ENCODE measurements at regions not wholly inside any gene's neighbourhood (a gene's known extent, or its start where the extent isn't known, plus 50 kb on each side); places are given as distances from the start of the nearest gene placed in this dataset.

DNA sequence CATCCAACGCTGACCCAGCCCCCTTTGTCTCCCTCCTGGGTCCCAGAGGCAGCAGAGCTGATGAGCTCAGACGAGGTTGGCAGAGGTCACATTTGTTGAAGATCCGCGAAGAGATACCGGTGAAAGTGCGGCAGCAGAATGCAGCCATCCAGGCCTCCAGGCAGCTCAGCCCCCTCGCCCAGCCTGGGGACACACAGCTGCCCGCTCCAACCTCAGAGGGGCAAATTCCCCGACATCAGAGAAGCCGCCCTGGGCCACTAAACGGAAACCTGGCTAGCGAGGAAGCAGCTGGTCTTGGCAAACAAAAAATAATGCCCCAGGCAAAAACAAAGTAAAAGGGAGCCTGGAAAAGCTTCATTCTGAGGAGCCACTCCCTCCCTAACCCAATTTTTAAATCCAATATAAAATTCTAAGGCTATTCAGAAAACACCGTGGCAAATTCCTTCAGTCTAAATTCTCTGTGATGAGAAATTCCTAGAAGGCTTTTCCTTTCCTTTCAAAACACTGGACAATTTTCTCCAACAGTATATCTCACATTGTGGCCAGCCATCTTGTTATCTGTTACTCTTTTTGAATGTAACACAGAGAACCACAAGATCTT lies 262.4 kb downstream of the SS18 start:
- Histone ChIP-seq H3K9ac (ENCODE audit: low read depth, low read length) (no peak overlapping the region), H2AFZ (ENCODE audit: low read depth, low read length) (no peak overlapping the region), H3K9me3 (ENCODE audit: insufficient read depth, low read length, severe bottlenecking) (no peaks in the 10 kb centered on the region), H3K27ac (ENCODE audit: low read length) (no peak overlapping the region), H3K79me2 (ENCODE audit: insufficient read depth, low read length) (no peaks in the 10 kb centered on the region), H3K4me1 (ENCODE audit: insufficient read depth, low read length) (no peaks in the 10 kb centered on the region), H3K4me3 (ENCODE audit: low read depth in 1 of 2, low read length in 2 of 2) (no peak overlapping the region), H3K4me2 (ENCODE audit: insufficient read depth, low read length) (no peak overlapping the region), H4K20me1 (ENCODE audit: insufficient read depth, low read length) (no peaks in the 10 kb centered on the region), H3K27me3 (ENCODE audit: insufficient read depth, low read length, poor library complexity) (peaks cover 3% of the 10 kb centered on the region), H3K36me3 (ENCODE audit: insufficient read depth, low read length) (no peaks in the 10 kb centered on the region)
- DNase-seq (no peak), ATAC-seq (ENCODE audit: insufficient read depth, low read depth) (no peak)
- TF ChIP-seq EZH2 (IDR thresholded peaks at IDR 0.05; ENCODE audit: borderline replicate concordance, low read depth, low read length, severe bottlenecking) (no peak), CTCF (IDR thresholded peaks at IDR 0.05; ENCODE audit: borderline replicate concordance, extremely low read depth, low read length, poor library complexity, severe bottlenecking) (no peak)

GRCh38 chr18:25827228-25827627 lies 263.2 kb downstream of the SS18 start:
- H3K4me3 ChIP-seq (ENCODE audit: low read depth in 1 of 2, low read length in 2 of 2), result no peak overlapping the region
- H3K27me3 ChIP-seq (ENCODE audit: insufficient read depth, low read length, poor library complexity), result peaks cover 3% of the 10 kb centered on the region
- H3K27ac ChIP-seq (ENCODE audit: low read length), result no peak overlapping the region
- H3K4me1 ChIP-seq (ENCODE audit: insufficient read depth, low read length), result no peaks in the 10 kb centered on the region
- TF ChIP-seq EZH2 (IDR thresholded peaks at IDR 0.05; ENCODE audit: borderline replicate concordance, low read depth, low read length, severe bottlenecking) (no peak), CTCF (IDR thresholded peaks at IDR 0.05; ENCODE audit: borderline replicate concordance, extremely low read depth, low read length, poor library complexity, severe bottlenecking) (no peak)
- H3K36me3 ChIP-seq (ENCODE audit: insufficient read depth, low read length), result no peaks in the 10 kb centered on the region
- ATAC-seq (ENCODE audit: insufficient read depth, low read depth) (no peak), DNase-seq (no peak)
- no peaks in the 10 kb centered on the region for H3K79me2 ChIP-seq (ENCODE audit: insufficient read depth, low read length)
- H3K9ac ChIP-seq (ENCODE audit: low read depth, low read length), result no peak overlapping the region
- no peaks in the 10 kb centered on the region for H4K20me1 ChIP-seq (ENCODE audit: insufficient read depth, low read length)
- no peak overlapping the region for H2AFZ ChIP-seq (ENCODE audit: low read depth, low read length)
- no peaks in the 10 kb centered on the region for H3K9me3 ChIP-seq (ENCODE audit: insufficient read depth, low read length, severe bottlenecking)
- H3K4me2 ChIP-seq (ENCODE audit: insufficient read depth, low read length), result no peak overlapping the region

- ATAC-seq (ENCODE audit: insufficient read depth, low read depth) (no peak), DNase-seq (no peak)
- TF ChIP-seq EZH2 (IDR thresholded peaks at IDR 0.05; ENCODE audit: borderline replicate concordance, low read depth, low read length, severe bottlenecking), result no peak
- no peak for TF ChIP-seq CTCF (IDR thresholded peaks at IDR 0.05; ENCODE audit: borderline replicate concordance, extremely low read depth, low read length, poor library complexity, severe bottlenecking)
- H3K27me3 ChIP-seq (ENCODE audit: insufficient read depth, low read length, poor library complexity), result peaks cover 3% of the 10 kb centered on the region
- no peaks in the 10 kb centered on the region for H3K79me2 ChIP-seq (ENCODE audit: insufficient read depth, low read length)
- no peak overlapping the region for H2AFZ ChIP-seq (ENCODE audit: low read depth, low read length)
- H3K9me3 ChIP-seq (ENCODE audit: insufficient read depth, low read length, severe bottlenecking), result no peaks in the 10 kb centered on the region
- H3K4me2 ChIP-seq (ENCODE audit: insufficient read depth, low read length), result no peak overlapping the region
- H3K27ac ChIP-seq (ENCODE audit: low read length), result no peak overlapping the region
- no peaks in the 10 kb centered on the region for H4K20me1 ChIP-seq (ENCODE audit: insufficient read depth, low read length)
- no peak overlapping the region for H3K9ac ChIP-seq (ENCODE audit: low read depth, low read length)
- H3K4me1 ChIP-seq (ENCODE audit: insufficient read depth, low read length), result no peaks in the 10 kb centered on the region
- H3K36me3 ChIP-seq (ENCODE audit: insufficient read depth, low read length), result no peaks in the 10 kb centered on the region
- H3K4me3 ChIP-seq (ENCODE audit: low read depth in 1 of 2, low read length in 2 of 2), result no peak overlapping the region
These were observed 263.6 kb downstream of the SS18 start for GRCh38 chr18:25826823-25827222.
